ENCODE measurements at regions not wholly inside any gene's neighbourhood (a gene's known extent, or its start where the extent isn't known, plus 50 kb on each side); places are given as distances from the start of the nearest gene placed in this dataset.

- TF ChIP-seq CHD7 (IDR thresholded peaks at IDR 0.05; ENCODE audit: insufficient replicate concordance, low read length) (no peak), TAF7 (optimal IDR thresholded peaks at IDR 0.05; ENCODE audit: borderline replicate concordance, low read depth, low read length) (no peak), RXRA (IDR thresholded peaks at IDR 0.05; ENCODE audit: insufficient read depth, low read depth, low read length) (no peak), ATF3 (IDR thresholded peaks at IDR 0.05; ENCODE audit: insufficient read depth, low read depth, low read length) (no peak)
These were observed 1140.7 kb upstream of the TMEM132C start (continued) for GRCh38 chr12:127126260-127126628.
